Retinal pigment epithelial cell (primary cell): ENCODE measurements at regions not wholly inside any gene's neighbourhood (a gene's known extent, or its start where the extent isn't known, plus 50 kb on each side); places are given as distances from the start of the nearest gene placed in this dataset.

Source experiments
- DNase-seq: peaks from one replicate; pipeline ENCODE4 v3.0.0-alpha.2; 2010; ENCODE audit warnings: low read depth
- H3K4me3 ChIP-seq: 2 replicates; pipeline ENCODE4 v1.5.1; 2011; ENCODE audit warnings: mild to moderate bottlenecking, low read length, control low read depth, moderate library complexity
- TF ChIP-seq, protein P1 (sequence below): conservative IDR thresholded peaks from 2 replicates; pipeline ENCODE4 v1.5.1; 2011; ENCODE audit warnings: low read depth, low read length, control low read depth, inconsistent platforms

DNA sequence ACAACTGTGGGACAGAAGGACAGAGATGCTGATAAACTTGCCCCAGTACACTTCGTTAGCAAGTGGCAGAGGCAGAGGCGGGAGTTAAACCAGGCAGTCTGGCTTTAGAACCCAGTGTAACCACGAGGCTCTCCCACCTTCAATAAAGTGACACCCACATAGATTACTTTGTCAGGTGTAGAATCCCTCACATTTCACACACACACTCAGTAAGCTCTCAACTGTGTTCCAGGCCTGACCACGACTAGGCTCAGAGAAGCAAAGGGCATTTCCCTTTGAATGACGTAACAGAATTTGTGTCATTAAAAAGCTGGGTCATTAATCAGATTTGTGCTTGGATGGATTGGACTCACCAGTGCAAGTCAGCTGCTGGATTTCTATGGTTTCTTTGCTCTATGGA, 118.3 kb upstream of the RCN1 start:
- TF ChIP-seq, protein P1, sequence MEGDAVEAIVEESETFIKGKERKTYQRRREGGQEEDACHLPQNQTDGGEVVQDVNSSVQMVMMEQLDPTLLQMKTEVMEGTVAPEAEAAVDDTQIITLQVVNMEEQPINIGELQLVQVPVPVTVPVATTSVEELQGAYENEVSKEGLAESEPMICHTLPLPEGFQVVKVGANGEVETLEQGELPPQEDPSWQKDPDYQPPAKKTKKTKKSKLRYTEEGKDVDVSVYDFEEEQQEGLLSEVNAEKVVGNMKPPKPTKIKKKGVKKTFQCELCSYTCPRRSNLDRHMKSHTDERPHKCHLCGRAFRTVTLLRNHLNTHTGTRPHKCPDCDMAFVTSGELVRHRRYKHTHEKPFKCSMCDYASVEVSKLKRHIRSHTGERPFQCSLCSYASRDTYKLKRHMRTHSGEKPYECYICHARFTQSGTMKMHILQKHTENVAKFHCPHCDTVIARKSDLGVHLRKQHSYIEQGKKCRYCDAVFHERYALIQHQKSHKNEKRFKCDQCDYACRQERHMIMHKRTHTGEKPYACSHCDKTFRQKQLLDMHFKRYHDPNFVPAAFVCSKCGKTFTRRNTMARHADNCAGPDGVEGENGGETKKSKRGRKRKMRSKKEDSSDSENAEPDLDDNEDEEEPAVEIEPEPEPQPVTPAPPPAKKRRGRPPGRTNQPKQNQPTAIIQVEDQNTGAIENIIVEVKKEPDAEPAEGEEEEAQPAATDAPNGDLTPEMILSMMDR, result no peak
- H3K4me3 ChIP-seq, result no peak overlapping the region
- no peak for DNase-seq

DNA sequence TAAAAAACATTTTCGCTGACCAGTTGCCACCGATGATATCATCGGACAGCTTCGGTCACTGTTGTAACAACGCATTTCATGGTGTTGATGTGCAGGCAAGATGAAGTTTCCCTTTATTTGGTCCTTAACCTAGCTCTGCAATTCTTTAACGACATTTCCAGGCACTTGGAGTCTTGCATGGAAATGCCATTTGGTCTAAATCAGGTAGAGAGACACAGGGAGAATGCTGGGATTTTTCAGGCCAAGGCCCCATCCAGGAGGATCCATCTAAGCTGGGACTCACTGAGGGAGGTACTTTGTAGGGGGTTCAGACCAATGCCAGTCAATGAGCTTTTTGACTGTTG, 121.5 kb upstream of the RCN1 start:
- DNase-seq, result no peak
- TF ChIP-seq, protein P1, result no peak
- H3K4me3 ChIP-seq, result no peak overlapping the region

DNA sequence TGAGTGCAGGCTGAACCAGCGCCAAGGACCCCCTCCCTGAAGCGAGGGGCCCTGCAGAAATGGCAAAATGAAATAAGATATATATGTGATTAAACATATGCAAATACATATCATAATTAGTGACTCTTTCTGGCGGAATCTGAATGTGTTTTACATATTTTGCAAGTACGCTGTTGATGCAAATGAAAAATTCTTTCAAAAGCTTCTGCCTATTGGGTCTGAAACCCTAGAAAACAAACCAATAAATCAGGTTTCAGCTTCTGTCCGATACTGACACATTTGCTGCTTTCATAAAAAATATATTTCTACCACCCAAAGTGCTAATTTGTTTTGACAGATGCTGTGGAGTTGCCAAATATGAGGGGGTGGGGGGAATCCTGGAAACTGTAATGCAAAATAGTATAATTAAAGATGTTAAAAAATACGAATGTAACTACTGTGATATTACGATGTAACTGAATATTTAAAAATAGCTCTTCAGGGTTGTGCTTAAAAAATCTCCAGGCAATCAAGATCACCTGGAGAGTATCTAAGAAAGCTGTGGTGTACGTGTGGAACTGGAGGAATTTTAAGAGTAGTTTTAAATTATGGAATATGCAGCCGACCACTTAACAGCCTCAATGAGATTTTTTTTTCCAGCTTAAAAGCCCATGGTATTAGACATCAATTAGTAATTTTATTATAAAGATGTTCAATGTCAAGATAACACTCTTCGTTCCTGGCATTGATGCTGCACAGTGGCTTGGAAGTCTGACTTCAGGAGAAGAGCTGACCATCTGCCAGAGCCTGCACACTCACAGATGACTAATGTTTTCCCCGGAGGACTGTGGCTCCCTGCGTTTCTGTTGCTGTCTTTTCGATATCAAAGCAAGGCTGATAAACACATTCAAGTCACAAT, 122.2 kb upstream of the RCN1 start:
- no peak overlapping the region for H3K4me3 ChIP-seq
- DNase-seq, result no peak
- TF ChIP-seq, protein P1, result no peak

DNA sequence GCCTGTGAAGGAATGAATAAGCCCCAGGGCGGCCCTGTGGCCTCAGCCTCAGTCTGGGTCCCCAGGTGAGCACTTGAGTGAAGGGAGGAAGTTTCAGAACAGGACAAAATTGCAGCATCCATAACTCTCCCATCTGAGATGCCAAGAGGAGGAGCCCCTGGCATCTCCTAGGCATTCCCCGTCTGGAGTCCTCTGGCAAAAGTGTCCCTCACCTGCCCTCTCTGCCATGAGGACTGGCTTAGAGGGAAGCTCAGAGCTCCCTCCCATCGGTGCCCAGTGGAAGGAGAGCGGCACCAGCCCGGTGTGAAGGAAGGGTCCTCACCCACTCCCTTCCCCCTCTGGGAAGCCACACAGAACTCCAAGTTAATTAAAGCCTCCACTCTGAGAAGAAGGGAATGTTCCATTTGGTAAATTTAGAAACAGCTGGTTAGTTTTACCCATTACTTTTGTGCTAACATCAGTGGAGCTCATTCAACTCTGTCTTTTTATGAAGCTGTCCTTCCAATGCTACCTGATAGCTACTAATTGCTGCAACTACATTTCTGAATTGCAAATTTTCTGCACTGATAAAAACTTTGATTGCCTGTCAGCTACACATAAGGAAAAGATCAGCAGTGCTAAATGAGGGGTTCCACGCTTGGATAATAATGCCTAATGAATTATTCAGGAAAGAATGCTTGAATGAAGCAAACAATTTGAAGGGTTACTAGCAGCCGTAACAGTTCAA, 123.3 kb upstream of the RCN1 start:
- TF ChIP-seq, protein P1, result no peak
- DNase-seq, result no peak
- no peak overlapping the region for H3K4me3 ChIP-seq

DNA sequence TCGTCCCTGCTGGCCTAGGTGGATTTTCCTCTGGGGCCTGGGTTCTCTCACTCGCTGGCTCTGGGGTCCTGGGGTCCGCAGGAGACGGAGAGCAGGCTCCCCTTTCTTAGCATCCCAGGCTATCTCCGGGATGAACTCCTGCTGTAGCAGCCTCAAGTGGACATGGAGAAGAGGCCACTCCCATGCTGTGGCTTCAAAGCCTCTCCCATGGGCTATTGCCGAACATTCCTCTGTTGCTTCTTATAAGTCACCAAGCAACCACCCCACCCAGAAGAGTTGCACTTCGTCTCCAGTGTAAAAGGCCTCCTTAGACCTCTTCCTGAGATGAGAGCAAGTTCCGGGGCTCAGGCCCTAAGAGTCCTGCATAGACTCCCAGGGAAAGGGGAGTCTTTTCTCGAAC, 124.0 kb upstream of the RCN1 start:
- no peak for DNase-seq
- no peak overlapping the region for H3K4me3 ChIP-seq
- TF ChIP-seq, protein P1, result no peak

DNA sequence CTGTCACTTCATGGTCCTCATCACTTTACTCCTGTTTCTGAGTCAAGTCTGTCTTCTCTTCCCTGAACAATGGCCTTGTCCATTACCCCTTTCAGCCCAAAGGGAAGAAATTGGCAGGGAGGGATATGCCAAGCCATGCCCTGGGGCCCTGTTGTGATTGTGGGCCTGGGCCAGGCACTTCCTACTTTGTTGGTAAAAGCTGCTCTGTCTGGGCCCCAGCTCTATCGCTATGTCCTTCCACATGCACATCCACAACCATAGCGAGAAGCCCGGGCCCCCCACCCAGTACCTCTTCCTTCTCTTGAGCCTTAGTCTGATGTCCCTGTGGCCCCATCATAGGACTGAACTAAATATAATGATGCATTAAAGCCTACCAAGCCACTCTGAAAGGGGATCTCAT, 126.7 kb upstream of the RCN1 start:
- TF ChIP-seq, protein P1, result no peak
- DNase-seq, result no peak
- no peak overlapping the region for H3K4me3 ChIP-seq
